Retinal pigment epithelial cell (primary cell): ENCODE measurements at regions not wholly inside any gene's neighbourhood (a gene's known extent, or its start where the extent isn't known, plus 50 kb on each side); places are given as distances from the start of the nearest gene placed in this dataset.

Experiments used
- DNase-seq: peaks from one replicate; pipeline ENCODE4 v3.0.0-alpha.2; 2010; ENCODE audit warnings: low read depth
- H3K4me3 ChIP-seq: 2 replicates; pipeline ENCODE4 v1.5.1; 2011; ENCODE audit warnings: mild to moderate bottlenecking, low read length, control low read depth, moderate library complexity
- CTCF ChIP-seq: conservative IDR thresholded peaks from 2 replicates; pipeline ENCODE4 v1.5.1; 2011; ENCODE audit warnings: low read depth, low read length, control low read depth, inconsistent platforms

- DNase-seq, result no peak
- no peak overlapping the region for H3K4me3 ChIP-seq
- no peak for TF ChIP-seq CTCF
Observed at GRCh38 chr10:79013406-79013987, 55.3 kb upstream of the ZMIZ1 start.

- TF ChIP-seq CTCF, result no peak
- DNase-seq, result no peak
- H3K4me3 ChIP-seq, result no peak overlapping the region
Observed at GRCh38 chr10:79014796-79015195, 54.0 kb upstream of the ZMIZ1 start.

- no peak for TF ChIP-seq CTCF
- DNase-seq, result no peak
- H3K4me3 ChIP-seq, result no peak overlapping the region
Observed at GRCh38 chr10:79017882-79018520, 50.8 kb upstream of the ZMIZ1 start.

- H3K4me3 ChIP-seq, result no peak overlapping the region
- no peak for TF ChIP-seq CTCF
- no peak for DNase-seq
Observed at GRCh38 chr10:79018521-79019011, 50.2 kb upstream of the ZMIZ1 start.
